ENCODE measurements at regions not wholly inside any gene's neighbourhood (a gene's known extent, or its start where the extent isn't known, plus 50 kb on each side); places are given as distances from the start of the nearest gene placed in this dataset.

DNA sequence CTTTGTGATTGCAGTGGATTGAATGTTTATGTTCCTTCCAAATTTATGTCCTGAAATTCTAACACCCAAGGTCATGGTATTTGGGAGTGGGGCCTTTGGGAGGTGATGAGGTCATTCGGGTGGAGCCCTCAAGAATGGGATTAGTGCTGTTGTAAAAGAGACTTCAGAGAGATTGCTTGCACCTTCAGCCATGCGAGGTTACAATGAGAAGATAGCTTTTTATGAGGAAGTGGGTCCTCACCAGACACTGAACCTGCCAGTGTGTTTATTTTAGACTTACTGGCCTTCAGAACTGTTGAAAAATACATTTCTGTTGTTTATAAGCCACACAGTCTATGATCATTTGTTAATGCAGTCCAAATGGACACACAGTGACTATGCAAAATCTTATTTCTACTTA lies 161.0 kb upstream of the GPRIN3 start:
- TF ChIP-seq, protein P1, sequence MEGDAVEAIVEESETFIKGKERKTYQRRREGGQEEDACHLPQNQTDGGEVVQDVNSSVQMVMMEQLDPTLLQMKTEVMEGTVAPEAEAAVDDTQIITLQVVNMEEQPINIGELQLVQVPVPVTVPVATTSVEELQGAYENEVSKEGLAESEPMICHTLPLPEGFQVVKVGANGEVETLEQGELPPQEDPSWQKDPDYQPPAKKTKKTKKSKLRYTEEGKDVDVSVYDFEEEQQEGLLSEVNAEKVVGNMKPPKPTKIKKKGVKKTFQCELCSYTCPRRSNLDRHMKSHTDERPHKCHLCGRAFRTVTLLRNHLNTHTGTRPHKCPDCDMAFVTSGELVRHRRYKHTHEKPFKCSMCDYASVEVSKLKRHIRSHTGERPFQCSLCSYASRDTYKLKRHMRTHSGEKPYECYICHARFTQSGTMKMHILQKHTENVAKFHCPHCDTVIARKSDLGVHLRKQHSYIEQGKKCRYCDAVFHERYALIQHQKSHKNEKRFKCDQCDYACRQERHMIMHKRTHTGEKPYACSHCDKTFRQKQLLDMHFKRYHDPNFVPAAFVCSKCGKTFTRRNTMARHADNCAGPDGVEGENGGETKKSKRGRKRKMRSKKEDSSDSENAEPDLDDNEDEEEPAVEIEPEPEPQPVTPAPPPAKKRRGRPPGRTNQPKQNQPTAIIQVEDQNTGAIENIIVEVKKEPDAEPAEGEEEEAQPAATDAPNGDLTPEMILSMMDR (IDR thresholded peaks at IDR 0.05) = no peak
- TF ChIP-seq POLR2AphosphoS5 (IDR thresholded peaks at IDR 0.05) = no peak

All from transverse colon (tissue), 4 donors.